GM19043 (cell line): ENCODE measurements at regions not wholly inside any gene's neighbourhood (a gene's known extent, or its start where the extent isn't known, plus 50 kb on each side); places are given as distances from the start of the nearest gene placed in this dataset.

Source experiments
- ATAC-seq: cut with Tn5 transposase; IDR thresholded peaks from one replicate; pipeline ENCODE4 v1.9.1; 2021; ENCODE audit warnings: low read depth; ENCODE audit not compliant: unreplicated experiment

- no peak for ATAC-seq
Measured at GRCh38 chr1:25106976-25107642, 125.2 kb downstream of the SYF2 start.

DNA sequence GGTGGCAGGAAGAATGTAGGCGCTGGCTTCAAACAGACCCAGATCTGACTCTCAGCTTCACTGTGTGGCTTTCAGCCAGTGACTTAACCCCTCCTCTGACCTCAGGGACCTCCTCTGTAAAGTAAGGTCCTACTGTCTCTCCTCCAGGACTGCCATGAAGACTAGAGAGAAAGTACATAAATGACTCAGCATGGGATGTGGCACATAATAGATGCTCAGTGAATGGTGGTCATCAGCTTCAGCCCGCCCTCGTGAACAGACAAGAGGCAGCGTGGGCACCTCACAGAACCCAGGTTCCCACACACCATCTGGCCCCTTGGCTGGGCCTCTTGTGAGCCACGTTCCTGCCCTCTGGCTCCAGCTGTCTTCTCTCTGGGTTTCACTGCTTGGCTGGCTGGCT is 126.0 kb downstream of the SYF2 start:
- no peak for ATAC-seq

GRCh38 chr1:25105836-25106235 is 126.5 kb downstream of the SYF2 start:
- ATAC-seq, result no peak

DNA sequence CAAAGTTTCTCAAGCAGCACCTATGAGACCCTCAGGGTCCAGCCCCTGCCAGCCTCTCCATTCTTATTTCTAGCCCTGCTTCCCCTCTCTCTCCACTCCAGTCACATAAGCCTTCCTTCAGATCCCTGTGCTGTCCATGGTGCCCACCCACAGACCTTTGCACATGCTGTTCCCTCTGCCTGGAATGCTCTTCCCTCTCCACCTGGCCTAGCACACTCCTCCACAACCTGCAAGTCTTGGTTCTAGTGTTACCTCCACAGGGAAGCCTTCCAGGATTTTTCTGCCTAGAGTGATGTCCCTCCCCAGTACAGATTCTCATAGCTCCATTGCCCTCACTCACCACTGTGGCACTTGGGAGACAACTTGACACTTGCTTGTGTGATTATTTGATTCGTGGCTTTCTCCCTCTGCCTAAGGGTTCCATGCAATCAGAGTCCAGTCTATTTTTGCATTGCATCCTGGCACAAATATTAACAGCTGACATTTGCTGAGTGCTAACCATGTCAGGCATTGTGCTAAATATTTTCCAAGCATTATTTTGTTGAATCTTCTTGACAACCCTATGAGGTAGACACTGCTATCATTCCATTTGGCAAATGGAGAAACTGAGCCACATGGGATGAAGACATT is 127.3 kb downstream of the SYF2 start:
- ATAC-seq, result no peak

DNA sequence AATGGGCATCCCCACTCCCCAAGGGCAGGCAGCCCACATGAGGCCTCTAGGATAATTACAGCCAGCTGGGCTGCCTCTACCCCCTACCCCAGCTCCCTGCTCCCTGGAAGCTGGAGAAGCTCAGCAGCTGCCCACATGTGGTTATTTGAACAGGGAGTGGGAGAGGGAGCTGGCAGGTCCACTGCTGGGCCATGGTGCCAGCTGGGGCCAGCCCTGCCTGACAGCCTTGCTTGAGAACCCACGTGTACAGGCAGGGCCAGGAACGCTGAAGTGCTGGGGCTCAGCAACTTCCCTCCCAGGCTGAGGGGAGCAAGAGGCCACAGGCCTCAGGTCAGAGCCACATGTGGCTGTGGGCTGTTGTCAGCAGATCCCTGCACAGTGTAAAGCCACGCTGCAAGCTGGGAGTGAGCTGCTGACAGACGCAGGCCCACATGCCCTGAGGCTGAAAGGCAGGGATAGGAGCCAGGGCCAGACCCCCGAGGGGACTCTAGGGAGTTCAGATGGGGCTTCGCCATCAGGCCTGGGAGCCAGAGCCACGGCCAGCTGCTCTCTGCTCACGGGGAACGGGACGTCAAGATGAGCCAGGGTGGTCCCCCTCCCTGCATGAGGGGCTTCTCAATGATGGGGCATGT is 129.0 kb downstream of the SYF2 start:
- no peak for ATAC-seq

DNA sequence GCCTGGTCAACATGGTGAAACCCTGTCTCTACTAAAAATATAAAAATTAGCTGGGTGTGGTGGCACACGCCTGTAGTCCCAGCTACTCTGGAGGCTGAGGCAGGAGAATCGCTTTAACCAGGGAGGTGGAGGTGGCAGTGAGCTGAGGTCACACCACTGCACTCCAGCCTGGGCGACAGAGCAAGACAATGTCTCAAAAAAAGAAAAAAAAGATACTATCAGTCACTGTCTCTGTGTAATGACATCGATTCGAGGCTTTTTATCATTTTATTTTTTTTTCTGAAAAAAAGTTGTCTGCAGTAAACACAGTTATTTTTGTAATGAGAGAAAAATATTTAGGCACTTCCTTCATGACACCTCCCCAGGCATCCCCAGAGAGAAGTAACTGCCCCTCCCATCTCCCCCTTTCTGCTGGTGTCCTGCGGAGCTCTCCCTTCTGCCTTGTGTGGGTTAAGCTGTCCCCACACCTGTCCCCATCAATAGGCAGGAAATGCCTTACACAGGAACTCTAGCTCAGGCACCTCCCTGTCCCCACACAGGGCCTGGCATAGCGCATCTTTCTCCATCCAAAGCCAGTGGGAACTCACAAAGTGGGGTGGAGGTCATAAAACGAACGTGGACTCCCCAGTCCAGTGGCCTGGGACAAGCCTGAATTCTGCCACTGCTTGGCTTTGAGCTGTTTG is 132.0 kb downstream of the SYF2 start:
- ATAC-seq, result no peak

DNA sequence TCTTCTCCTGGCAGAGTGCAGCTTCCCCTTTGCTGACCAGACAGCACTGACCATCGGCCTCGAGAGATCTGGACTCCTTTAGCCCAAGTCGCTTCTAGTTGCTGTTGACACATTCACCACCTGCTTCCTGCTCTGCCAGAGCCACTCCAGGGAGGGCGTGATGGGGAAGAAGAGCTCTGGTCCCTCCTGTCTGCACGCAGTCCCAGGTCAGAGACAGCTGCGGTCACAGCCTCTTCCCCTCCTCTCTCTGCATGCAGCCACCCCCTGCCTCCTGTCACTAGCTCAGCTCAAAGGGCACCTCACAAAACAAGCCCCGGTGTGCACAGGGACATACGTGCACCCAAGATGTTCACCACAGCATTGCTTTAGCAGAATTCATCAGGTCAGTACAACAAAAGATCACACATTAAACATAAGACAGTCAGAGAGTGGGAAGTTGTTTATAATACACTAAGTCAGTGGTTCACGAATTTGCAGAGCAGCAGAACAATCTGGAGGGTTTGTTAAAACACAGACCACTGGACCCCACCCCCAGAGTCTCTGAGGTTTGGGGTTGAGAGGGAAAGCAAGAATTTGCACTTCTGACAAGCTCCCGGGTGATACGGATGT is 132.9 kb downstream of the SYF2 start:
- no peak for ATAC-seq

- ATAC-seq, result no peak
Measured at GRCh38 chr1:25098717-25099116, 133.6 kb downstream of the SYF2 start.

- ATAC-seq, result no peak
Measured at GRCh38 chr1:25096307-25097150, 135.8 kb downstream of the SYF2 start.

GRCh38 chr1:25095635-25096200 is 136.6 kb downstream of the SYF2 start:
- no peak for ATAC-seq

DNA sequence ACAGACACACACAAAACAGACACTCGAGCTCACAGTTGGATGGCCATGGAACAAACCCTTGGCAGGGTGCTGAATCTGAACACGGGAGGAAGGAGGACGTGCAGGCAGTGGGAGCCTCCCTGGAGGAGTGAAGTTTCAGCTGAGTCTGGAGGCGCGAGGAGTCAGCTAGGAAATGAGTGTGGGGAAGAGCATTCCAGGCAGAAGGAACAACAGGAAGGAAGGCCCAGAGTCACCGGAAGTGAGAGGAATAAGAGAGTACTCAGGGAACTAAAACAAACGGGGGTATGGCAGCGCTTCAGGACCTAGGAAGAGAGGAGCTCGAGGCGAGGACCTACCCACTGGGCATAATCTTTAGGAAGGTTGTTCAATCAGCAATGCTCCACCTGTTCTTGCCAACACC is 137.3 kb downstream of the SYF2 start:
- no peak for ATAC-seq

DNA sequence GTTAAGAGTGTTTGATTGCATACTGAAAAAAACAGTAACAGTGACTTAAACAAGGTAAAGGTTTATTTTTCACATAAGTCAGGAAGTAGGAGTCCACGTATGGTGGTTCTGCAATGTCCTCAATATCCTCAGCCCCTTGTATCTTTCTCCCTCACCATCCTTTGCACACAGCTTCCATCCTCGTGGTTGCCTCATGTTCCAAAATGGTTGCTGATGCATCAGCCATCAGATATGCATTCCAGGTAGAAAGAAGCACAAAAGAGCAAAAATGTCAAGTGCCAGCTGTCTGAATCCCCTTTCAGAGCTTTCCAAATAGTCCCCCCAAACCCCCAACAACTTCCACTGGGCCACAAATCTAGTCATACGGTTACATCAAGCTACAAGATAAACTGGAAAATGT is 138.1 kb downstream of the SYF2 start:
- no peak for ATAC-seq

DNA sequence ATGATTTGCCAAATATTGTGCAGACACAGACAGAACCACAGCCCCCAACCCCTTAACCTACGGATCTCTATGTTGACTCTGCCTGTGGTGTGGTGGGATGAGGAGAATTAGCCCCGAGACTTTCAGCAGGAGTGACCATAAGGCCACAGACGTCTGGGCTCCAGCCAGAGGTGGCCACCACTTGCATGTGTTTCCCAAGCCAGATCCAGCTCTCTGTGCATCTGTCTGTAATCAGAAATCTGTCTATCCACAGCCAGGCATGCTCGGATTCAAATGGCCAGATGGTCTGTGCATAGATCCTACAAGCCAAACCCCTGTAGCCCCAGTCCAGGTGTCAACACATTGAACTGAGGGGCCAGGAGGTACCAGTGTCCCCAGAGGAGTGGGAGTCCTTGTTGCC is 140.6 kb downstream of the SYF2 start:
- ATAC-seq, result no peak

GRCh38 chr1:25090707-25091422 is 141.4 kb downstream of the SYF2 start:
- ATAC-seq, result no peak

DNA sequence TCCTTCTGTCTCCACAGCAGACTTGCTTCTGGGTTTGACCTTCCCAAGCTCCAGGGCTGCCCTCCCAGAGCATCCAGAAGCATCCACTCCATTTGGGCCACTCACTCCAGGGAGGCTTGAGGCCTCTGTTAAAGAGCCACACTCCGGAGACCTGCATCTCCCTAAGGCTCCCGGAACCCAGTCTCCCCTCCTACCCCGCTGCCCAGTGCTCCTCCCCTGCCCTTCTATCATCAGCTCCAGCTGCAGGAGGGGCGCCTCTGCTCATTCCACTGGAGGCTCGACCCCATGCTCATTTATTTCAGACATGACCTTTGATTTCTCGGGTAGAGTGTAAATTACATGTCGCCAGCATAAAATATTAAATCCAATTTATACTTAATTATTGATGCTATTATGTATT is 142.5 kb downstream of the SYF2 start:
- no peak for ATAC-seq

GRCh38 chr1:25088946-25089345 is 143.4 kb downstream of the SYF2 start:
- ATAC-seq, result no peak

DNA sequence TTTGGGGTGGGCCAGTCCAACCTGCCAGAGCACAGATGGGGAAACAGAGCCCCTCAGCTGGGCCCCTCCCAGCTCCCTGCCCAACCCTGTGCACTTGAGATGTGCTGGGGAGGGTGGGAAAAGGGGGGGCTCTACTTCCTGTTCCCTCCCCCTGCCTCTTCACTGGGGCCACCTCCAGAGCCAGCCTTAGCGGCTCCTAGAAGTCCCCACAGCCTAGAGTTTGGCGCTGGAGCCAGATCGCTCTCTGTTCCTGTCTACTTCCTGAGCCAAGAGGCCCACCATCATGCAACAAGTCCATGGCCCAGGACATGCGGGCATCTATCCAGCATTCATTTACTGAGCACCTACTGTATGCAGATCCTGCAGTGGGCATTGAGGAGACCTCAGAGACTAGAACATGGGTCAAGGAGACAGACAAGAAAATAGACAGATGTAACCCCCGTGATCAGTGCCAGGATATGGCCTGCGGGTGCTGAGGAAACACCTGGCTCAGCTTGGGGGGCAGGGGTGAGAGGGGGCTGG is 144.1 kb downstream of the SYF2 start:
- ATAC-seq, result no peak

GRCh38 chr1:25086518-25087079 is 145.7 kb downstream of the SYF2 start:
- no peak for ATAC-seq

GRCh38 chr1:25084407-25084806 is 147.9 kb downstream of the SYF2 start:
- ATAC-seq, result no peak
